Fibroblast of peridontal ligament (primary cell): ENCODE measurements at regions not wholly inside any gene's neighbourhood (a gene's known extent, or its start where the extent isn't known, plus 50 kb on each side); places are given as distances from the start of the nearest gene placed in this dataset.
"Not testable (repeated sequence)": the region's sequence is repeated elsewhere in the genome, so short reads cannot be mapped to it uniquely, and the experiment has no call there.

Experiments used
- DNase-seq: peaks from one replicate; pipeline ENCODE4 v3.0.0-alpha.2; 2010; ENCODE audit errors: extremely low read depth

GRCh38 chr6:85085875-85086274 lies 321.5 kb upstream of the TBX18 start:
- DNase-seq, result no peak

- peak; percentile 1 for DNase-seq
Observed at GRCh38 chr6:85081102-85081501, 316.7 kb upstream of the TBX18 start.

GRCh38 chr6:85079761-85080160 lies 315.4 kb upstream of the TBX18 start:
- no peak for DNase-seq

GRCh38 chr6:85078058-85078457 lies 313.7 kb upstream of the TBX18 start:
- DNase-seq, result peak; percentile 91

- DNase-seq, result peak; percentile 8
Observed at GRCh38 chr6:85077098-85077497, 312.7 kb upstream of the TBX18 start.

- not testable (repeated sequence) for DNase-seq
Observed at GRCh38 chr6:85071845-85072244, 307.4 kb upstream of the TBX18 start.

- no peak for DNase-seq
Observed at GRCh38 chr6:85069577-85069976, 305.2 kb upstream of the TBX18 start.

- DNase-seq, result no peak
Observed at GRCh38 chr6:85068221-85068620, 303.8 kb upstream of the TBX18 start.

- no peak for DNase-seq
Observed at GRCh38 chr6:85066266-85066665, 301.9 kb upstream of the TBX18 start.

- DNase-seq, result no peak
Observed at GRCh38 chr6:85065831-85066230, 301.4 kb upstream of the TBX18 start.

GRCh38 chr6:85063611-85064010 lies 299.2 kb upstream of the TBX18 start:
- DNase-seq, result no peak

GRCh38 chr6:85062884-85063283 lies 298.5 kb upstream of the TBX18 start:
- DNase-seq, result no peak

- DNase-seq, result no peak
Observed at GRCh38 chr6:85058806-85059205, 294.4 kb upstream of the TBX18 start.

GRCh38 chr6:85050149-85050548 lies 285.8 kb upstream of the TBX18 start:
- DNase-seq, result no peak

GRCh38 chr6:85049282-85049681 lies 284.9 kb upstream of the TBX18 start:
- DNase-seq, result no peak

- no peak for DNase-seq
Observed at GRCh38 chr6:85047818-85048217, 283.4 kb upstream of the TBX18 start.

- not testable (repeated sequence) for DNase-seq
Observed at GRCh38 chr6:85045767-85046166, 281.4 kb upstream of the TBX18 start.

- DNase-seq, result no peak
Observed at GRCh38 chr6:85044361-85044760, 280.0 kb upstream of the TBX18 start.

- no peak for DNase-seq
Observed at GRCh38 chr6:85041376-85041775, 277.0 kb upstream of the TBX18 start.

- no peak for DNase-seq
Observed at GRCh38 chr6:85037221-85037620, 272.8 kb upstream of the TBX18 start.

- no peak for DNase-seq
Observed at GRCh38 chr6:85035766-85036165, 271.4 kb upstream of the TBX18 start.

GRCh38 chr6:85033547-85033946 lies 269.1 kb upstream of the TBX18 start:
- no peak for DNase-seq

- DNase-seq, result no peak
Observed at GRCh38 chr6:85026021-85026420, 261.6 kb upstream of the TBX18 start.

- DNase-seq, result no peak
Observed at GRCh38 chr6:85023721-85024120, 259.3 kb upstream of the TBX18 start.

GRCh38 chr6:85017352-85017751 lies 253.0 kb upstream of the TBX18 start:
- no peak for DNase-seq
